ENCODE measurements at regions not wholly inside any gene's neighbourhood (a gene's known extent, or its start where the extent isn't known, plus 50 kb on each side); places are given as distances from the start of the nearest gene placed in this dataset.
"Not testable (repeated sequence)": the region's sequence is repeated elsewhere in the genome, so short reads cannot be mapped to it uniquely, and the experiment has no call there.

DNA sequence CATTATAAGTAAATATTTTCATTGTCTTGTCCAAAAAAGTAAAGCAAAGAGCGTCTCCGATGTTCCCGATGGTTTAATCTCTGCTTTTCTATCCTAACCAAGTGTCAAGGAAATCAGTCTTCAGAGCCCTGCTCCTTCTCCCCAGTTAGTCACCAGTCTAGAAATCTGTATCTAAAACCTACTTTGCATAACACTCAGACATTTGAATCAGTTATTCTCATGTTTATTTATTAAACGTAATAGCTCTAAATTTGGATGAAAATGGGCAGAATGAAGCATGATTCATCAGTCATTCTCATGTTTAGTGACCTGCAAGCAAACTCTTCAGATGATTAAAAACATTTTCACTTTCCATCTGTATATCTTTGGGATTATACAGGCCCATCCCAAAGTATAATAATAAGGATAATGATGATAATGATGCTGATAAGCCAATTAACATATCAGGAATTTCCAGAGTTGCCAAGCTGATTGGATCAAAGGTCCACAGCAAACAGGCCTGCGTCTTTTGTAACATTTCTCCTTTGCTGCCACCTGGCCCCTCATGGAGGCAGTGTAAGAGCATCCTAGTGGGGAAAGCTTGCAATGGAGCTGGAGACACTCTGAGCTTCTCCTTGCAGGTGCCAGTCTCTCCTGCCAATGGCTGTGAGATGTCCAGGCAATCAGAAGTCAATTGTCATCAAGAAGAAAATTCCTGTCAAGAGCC is 273.9 kb downstream of the IGSF11 start:
- DNase-seq = no peak

DNA sequence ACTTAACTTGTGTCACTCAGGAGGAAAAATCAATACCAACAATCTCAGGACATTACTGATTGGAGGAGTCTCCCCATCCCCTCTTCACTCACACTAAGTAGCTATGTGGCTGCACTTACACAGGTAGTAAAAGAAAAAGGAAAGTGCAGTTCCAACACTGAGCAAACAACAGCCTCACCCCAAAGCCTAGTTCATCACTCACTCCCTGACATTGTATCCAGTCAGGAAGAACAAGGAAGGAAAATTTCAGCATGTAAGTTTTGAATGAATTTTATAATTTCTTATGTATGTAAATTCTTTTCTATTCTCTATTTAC is 273.4 kb downstream of the IGSF11 start:
- DNase-seq = no peak

GRCh38 chr3:118765636-118766305 is 268.9 kb downstream of the IGSF11 start:
- no peak for DNase-seq

- no peak for DNase-seq
These were observed 268.4 kb downstream of the IGSF11 start for GRCh38 chr3:118766306-118766669.

DNA sequence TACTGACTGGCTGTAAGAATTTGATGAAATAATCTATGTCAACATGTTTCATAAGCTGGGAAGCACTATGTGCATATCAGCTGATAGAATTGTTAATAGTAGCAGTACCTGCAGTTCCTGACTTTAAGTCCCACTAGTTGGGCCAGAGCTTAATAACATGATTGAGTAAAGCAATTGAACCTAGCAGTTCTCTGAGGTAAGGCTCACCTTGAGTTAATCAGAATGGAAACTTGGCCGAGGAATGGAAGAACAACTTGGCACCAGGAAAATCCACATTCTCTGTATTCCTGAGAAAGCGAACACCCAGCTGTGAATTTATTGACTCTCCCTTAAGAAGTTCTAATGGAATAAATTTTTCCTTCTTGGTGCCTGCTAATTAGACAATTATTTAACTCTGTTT is 262.6 kb downstream of the IGSF11 start:
- no peak for DNase-seq

- DNase-seq = no peak
These were observed 262.1 kb downstream of the IGSF11 start for GRCh38 chr3:118772547-118773011.

GRCh38 chr3:118775021-118775420 is 259.6 kb downstream of the IGSF11 start:
- DNase-seq = no peak

DNA sequence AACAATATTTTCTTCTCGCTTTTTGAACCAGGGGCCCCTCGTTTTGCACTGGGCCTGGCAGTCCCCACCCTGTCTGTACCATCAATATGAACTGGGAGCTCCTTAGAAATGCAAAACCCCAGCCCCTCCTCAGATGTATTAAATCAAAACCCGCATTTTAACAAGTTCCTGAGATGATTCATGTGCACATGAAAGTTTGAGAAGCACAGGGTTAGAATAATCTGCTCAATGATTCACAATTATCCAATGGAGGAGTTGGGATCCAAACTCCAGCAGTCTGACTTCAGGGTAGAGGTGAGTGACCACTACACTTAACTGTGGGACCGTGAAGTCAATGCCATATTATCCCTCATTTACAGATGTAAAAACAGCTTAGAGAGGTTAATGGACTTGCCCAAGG is 256.4 kb downstream of the IGSF11 start:
- DNase-seq = no peak

GRCh38 chr3:118781232-118781631 is 253.4 kb downstream of the IGSF11 start:
- no peak for DNase-seq

- no peak for DNase-seq
These were observed 252.8 kb downstream of the IGSF11 start for GRCh38 chr3:118781839-118782238.

GRCh38 chr3:118782755-118783202 is 251.9 kb downstream of the IGSF11 start:
- DNase-seq = no peak

DNA sequence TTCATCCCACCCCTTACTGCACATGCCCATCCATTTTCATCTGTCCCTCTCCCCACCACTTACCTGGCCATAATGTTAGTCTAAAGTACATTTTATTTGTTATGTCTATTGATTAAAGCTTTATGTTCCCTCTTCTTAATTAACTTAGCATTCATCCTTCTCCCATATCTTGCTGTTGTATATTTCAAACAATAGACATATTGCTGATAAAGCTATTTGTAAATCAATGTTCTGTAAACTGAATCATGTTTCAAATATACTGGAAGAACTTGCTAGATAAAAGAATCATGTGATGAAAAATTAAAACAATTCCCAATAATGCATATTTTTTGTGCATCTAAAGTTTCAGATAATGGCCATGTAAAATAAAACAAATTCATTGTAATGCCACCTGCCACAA is 249.2 kb downstream of the IGSF11 start:
- DNase-seq = no peak

DNA sequence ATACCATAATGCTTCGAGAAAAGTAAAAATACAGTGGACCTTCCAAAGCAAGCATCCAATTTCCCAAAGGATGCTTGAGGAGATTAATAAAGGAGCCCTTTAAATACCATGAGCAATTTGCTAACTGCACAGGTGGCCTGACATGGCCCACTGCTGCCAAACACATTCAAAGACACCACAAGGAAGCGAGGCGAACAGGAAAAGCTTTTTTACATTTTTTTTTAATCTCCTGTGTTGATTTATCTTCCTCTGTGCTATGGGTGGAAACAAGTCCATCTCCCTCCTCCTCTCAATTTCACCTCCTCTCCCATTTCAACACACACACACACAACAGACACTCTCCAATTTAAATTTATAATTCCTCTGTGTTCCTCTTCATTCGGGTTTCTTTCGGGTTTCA is 243.4 kb downstream of the IGSF11 start:
- DNase-seq = no peak

- DNase-seq = no peak
These were observed 242.5 kb downstream of the IGSF11 start for GRCh38 chr3:118792191-118792590.

DNA sequence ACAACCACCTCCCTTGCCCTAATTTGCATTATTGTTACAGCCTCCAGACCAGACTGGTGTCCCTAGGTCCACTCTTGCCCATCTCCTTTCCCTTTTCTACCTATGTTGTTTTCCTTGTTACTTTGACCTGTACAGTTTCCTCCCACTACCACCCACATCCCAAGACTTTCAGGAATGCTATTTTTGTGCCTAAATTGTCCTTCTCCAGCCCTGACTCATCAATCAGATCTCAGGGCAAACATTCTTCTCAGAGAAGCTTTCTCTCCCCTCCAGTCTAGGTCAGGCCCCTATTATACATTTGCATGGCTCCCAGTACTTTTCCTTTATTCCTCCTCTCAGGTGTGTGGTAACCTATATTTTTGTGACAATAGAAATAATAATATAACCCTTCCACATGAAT is 241.5 kb downstream of the IGSF11 start:
- DNase-seq = no peak

- no peak for DNase-seq
These were observed 235.3 kb downstream of the IGSF11 start for GRCh38 chr3:118799303-118799702.

- DNase-seq = no peak
These were observed 232.7 kb downstream of the IGSF11 start for GRCh38 chr3:118801899-118802298.

DNA sequence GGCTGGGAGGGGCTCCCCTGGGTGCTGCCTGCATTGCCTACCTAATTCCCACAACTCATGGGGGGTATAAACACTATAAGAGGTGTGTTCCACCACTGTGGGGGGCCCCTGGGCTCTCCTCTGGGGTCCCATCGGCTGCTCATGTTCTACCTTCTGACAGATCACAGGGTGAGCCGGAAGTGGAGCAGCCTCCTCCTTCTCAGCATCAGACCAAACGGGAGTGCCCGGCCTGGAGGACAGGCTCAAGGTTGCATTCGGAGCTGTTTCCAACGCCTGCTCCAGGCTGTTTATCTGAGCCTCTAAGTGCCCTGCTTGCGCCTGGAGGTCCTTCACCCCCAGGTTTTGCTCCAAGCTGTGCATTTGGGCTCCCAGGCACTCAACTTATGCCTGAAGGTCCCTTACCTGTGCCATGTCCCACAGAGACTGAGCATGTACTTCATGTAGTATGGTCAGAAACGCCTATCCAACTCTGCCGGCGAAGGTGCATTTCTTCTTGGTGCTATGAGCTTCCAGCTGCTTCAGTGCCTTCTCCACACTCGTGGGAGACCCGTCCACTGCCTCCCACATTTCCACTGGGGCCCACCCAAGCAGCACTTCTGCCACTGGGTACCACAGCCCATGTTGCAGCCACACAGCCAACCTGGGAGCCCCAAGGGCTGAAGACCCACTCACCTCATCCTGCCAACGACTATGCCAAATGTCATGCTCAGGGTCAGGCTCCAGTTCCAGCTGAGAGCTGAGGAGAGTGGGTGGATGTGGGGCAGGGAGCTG is 232.1 kb downstream of the IGSF11 start:
- no peak for DNase-seq

DNA sequence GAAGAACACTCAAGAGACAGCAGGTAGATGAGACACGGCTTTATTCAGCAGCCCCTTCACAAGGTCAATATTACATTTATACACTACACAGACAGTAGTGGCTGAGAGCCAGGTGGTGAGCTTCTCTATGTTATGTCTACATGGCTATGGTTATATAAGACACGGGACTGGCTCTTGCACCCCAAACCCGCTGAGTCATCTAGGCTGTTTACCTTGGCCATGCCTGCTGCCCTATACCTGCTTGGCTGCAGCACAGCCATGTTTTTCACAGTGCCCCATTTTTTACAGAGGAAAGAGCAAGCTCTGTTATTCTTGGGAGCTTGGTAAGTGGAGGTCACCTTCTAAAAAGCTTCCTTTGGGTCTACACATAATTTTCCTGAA is 231.6 kb downstream of the IGSF11 start:
- no peak for DNase-seq

DNA sequence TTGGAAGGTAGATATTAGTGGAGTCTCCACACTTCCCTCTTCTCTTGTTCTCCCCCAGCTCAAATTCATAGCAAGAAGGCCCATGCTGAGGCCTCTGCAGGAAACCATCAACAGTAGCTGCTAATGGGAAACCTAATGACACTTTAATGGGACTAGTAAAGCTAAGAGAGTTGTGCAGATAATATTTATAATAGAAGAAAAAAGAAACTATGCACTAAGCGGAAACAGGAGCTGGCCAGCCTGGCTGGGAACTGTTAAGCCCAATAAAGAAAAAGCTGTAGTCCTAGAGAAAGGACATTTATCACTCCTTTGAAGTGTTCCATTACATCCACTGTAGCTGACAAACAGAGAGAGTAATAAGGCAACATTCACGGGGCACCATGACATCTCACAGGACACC is 229.6 kb downstream of the IGSF11 start:
- DNase-seq = no peak

DNA sequence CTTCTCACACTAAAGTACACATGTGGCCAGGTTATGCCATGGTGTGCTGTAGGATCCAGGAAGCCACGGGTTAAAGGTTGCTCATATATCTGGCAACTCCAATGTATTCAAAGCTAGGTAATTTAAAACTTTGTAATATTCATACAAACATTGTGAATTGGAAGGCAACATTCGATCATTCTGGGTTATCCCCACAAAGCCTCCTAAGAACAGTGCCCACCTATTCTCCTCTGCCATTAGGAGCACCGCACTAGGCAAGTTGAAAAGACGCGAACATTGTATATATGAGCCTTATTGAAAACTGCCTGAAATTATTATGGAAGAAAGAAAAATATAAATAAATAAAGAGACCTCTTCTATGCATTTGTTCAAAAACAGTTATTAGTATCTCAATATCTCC is 228.2 kb downstream of the IGSF11 start:
- DNase-seq = no peak

GRCh38 chr3:118807349-118807748 is 227.3 kb downstream of the IGSF11 start:
- not testable (repeated sequence) for DNase-seq

- DNase-seq = no peak
These were observed 225.9 kb downstream of the IGSF11 start for GRCh38 chr3:118808723-118809122.
